HG03439 (cell line): ENCODE measurements at regions not wholly inside any gene's neighbourhood (a gene's known extent, or its start where the extent isn't known, plus 50 kb on each side); places are given as distances from the start of the nearest gene placed in this dataset.

Experiments used
- ATAC-seq: cut with Tn5 transposase; IDR thresholded peaks from one replicate; pipeline ENCODE4 v1.9.1; 2021; ENCODE audit warnings: mild to moderate bottlenecking, moderate library complexity; ENCODE audit not compliant: unreplicated experiment

GRCh38 chr14:86882818-86883217 lies 1110.2 kb downstream of the GALC start:
- no peak for ATAC-seq

- ATAC-seq, result no peak
These were observed 1127.0 kb downstream of the GALC start for GRCh38 chr14:86865934-86866333.

- no peak for ATAC-seq
These were observed 1134.4 kb downstream of the GALC start for GRCh38 chr14:86858591-86858990.

- no peak for ATAC-seq
These were observed 1135.0 kb downstream of the GALC start for GRCh38 chr14:86858031-86858430.

- no peak for ATAC-seq
These were observed 1140.5 kb downstream of the GALC start for GRCh38 chr14:86852530-86852929.

GRCh38 chr14:86847140-86847539 lies 1145.8 kb downstream of the GALC start:
- ATAC-seq, result no peak

GRCh38 chr14:86838363-86838762 lies 1154.6 kb downstream of the GALC start:
- peak; percentile 48 for ATAC-seq

GRCh38 chr14:86826661-86827060 lies 1166.3 kb downstream of the GALC start:
- no peak for ATAC-seq

- ATAC-seq, result no peak
These were observed 1168.8 kb downstream of the GALC start for GRCh38 chr14:86824167-86824566.

- no peak for ATAC-seq
These were observed 1169.4 kb downstream of the GALC start for GRCh38 chr14:86823581-86823980.

GRCh38 chr14:86815341-86815740 lies 1177.6 kb downstream of the GALC start:
- ATAC-seq, result no peak

GRCh38 chr14:86802726-86803125 lies 1190.3 kb downstream of the GALC start:
- ATAC-seq, result no peak

- no peak for ATAC-seq
These were observed 1193.7 kb downstream of the GALC start for GRCh38 chr14:86799244-86799647.

- ATAC-seq, result no peak
These were observed 1194.7 kb downstream of the GALC start for GRCh38 chr14:86798330-86798729.

GRCh38 chr14:86797075-86797351 lies 1196.0 kb downstream of the GALC start:
- ATAC-seq, result no peak

GRCh38 chr14:86796221-86797074 lies 1196.5 kb downstream of the GALC start:
- no peak for ATAC-seq

- no peak for ATAC-seq
These were observed 1198.3 kb downstream of the GALC start for GRCh38 chr14:86794689-86795088.

- no peak for ATAC-seq
These were observed 1202.3 kb downstream of the GALC start for GRCh38 chr14:86790408-86791364.

GRCh38 chr14:86788224-86788623 lies 1204.8 kb downstream of the GALC start:
- ATAC-seq, result no peak

GRCh38 chr14:86787717-86788116 lies 1205.3 kb downstream of the GALC start:
- ATAC-seq, result no peak

- no peak for ATAC-seq
These were observed 1210.8 kb downstream of the GALC start for GRCh38 chr14:86782092-86782580.
